ENCODE measurements at regions not wholly inside any gene's neighbourhood (a gene's known extent, or its start where the extent isn't known, plus 50 kb on each side); places are given as distances from the start of the nearest gene placed in this dataset.

DNA sequence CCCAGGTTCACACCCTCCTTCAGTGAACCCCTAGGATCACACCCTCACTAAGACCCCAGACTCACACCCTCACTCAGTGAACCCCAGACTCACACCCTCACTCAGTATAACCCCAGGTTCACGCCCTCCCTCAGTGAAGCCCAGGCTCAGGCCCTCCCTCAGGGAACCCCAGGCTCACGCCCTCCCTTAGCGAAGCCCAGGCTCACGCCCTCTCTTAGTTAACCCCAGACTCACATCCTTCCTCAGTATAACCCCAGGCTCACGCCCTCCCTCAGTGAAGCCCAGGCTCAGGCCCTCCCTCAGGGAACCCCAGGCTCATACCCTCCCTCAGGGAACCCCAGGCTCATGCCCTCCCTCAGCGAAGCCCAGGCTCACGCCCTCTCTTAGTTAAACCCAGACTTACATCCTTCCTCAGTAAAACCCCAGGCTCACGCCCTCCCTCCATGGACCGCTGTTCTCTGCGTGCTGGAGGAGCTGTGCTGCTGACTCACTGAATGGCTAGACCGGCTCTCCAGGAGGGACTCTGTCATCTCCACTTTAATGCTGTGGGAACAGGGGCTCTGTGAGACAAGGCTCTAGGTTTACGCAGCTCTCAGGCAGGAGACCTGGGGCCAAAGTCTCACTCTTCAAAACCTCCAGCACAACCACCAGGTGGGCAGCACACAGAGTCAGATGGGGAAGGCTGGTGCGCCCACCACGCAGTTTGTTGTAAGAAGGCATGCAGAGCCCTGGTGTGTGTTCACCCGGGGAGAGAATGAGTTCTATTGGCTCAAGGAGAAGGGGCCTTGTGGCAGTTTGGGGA lies 506.9 kb upstream of the MYT1L start:
- H4K20me1 ChIP-seq (ENCODE audit: insufficient read depth, low read length): no peaks in the 10 kb centered on the region

DNA sequence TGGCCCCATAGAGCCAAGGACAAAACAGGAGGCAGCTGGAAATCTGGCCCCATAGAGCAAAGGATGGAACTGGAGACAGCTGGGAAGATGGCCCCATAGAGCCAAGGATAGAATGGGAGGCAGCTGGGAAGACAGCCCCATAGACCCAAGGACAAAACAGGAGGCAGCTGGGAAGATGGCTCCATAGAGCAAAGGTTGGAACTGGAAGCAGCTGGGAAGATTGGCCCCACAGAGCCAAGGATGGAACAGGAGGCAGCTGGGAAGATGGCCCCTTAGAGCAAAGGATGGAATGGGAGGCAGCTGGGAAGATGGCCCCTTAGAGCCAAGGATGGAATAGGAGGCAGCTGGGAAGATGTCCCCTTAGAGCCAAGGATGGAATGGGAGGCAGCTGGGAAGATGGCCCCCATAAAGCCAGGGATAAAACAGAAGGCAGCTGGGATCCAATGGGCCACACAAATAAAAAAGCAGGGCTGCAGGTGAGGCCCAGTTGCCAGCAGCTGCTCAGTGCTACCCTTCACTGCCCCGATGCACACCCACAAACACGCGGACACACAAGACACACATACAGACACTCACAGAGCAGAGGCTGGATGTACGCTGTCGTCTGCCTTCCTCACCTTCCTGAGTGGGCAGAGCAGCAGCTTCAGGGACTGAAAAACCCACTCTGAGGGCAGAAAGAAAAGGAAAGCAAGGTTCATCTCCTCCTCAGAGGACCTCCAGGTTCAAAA lies 505.4 kb upstream of the MYT1L start:
- no peaks in the 10 kb centered on the region for H3K79me2 ChIP-seq (ENCODE audit: insufficient read depth, low read length)
- no peaks in the 10 kb centered on the region for H3K4me1 ChIP-seq (ENCODE audit: insufficient read depth, low read length, severe bottlenecking)
- H3K4me2 ChIP-seq (ENCODE audit: low read length): no peak overlapping the region
- no peak overlapping the region for H3K4me3 ChIP-seq (ENCODE audit: low read depth, low read length, poor library complexity, severe bottlenecking)
- no peak overlapping the region for H2AFZ ChIP-seq (ENCODE audit: low read length)
- no peak overlapping the region for H3K9ac ChIP-seq (ENCODE audit: low read length)
- no peaks in the 10 kb centered on the region for H3K27me3 ChIP-seq (ENCODE audit: insufficient read depth, low read length)
- no peaks in the 10 kb centered on the region for H3K9me3 ChIP-seq (ENCODE audit: low read length)
- no peaks in the 10 kb centered on the region for H4K20me1 ChIP-seq (ENCODE audit: insufficient read depth, low read length)
- no peak overlapping the region for H3K27ac ChIP-seq (ENCODE audit: low read depth, low read length, poor library complexity, severe bottlenecking)
- TF ChIP-seq EZH2 (IDR thresholded peaks at IDR 0.05; ENCODE audit: borderline replicate concordance, low read length): no peak
- TF ChIP-seq, protein P1, sequence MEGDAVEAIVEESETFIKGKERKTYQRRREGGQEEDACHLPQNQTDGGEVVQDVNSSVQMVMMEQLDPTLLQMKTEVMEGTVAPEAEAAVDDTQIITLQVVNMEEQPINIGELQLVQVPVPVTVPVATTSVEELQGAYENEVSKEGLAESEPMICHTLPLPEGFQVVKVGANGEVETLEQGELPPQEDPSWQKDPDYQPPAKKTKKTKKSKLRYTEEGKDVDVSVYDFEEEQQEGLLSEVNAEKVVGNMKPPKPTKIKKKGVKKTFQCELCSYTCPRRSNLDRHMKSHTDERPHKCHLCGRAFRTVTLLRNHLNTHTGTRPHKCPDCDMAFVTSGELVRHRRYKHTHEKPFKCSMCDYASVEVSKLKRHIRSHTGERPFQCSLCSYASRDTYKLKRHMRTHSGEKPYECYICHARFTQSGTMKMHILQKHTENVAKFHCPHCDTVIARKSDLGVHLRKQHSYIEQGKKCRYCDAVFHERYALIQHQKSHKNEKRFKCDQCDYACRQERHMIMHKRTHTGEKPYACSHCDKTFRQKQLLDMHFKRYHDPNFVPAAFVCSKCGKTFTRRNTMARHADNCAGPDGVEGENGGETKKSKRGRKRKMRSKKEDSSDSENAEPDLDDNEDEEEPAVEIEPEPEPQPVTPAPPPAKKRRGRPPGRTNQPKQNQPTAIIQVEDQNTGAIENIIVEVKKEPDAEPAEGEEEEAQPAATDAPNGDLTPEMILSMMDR (IDR thresholded peaks at IDR 0.05; ENCODE audit: low read length): no peak
- no peaks in the 10 kb centered on the region for H3K36me3 ChIP-seq (ENCODE audit: insufficient read depth, low read length)
- no peaks in the 10 kb centered on the region for H3F3A ChIP-seq (ENCODE audit: insufficient read depth, low read length)
- no peaks in the 10 kb centered on the region for H3K9me2 ChIP-seq (ENCODE audit: low read depth, low read length)

More for the DNA sequence above, 506.9 kb upstream of the MYT1L start:
- Histone ChIP-seq H3K4me1 (ENCODE audit: insufficient read depth, low read length, severe bottlenecking) (no peaks in the 10 kb centered on the region), H3K9ac (ENCODE audit: low read length) (no peak overlapping the region), H3K9me2 (ENCODE audit: low read depth, low read length) (no peaks in the 10 kb centered on the region), H3K9me3 (ENCODE audit: low read length) (no peaks in the 10 kb centered on the region), H3K36me3 (ENCODE audit: insufficient read depth, low read length) (no peaks in the 10 kb centered on the region), H3F3A (ENCODE audit: insufficient read depth, low read length) (no peaks in the 10 kb centered on the region), H2AFZ (ENCODE audit: low read length) (no peak overlapping the region), H3K4me3 (ENCODE audit: low read depth, low read length, poor library complexity, severe bottlenecking) (no peak overlapping the region), H3K4me2 (ENCODE audit: low read length) (no peak overlapping the region), H3K27me3 (ENCODE audit: insufficient read depth, low read length) (no peaks in the 10 kb centered on the region), H3K27ac (ENCODE audit: low read depth, low read length, poor library complexity, severe bottlenecking) (no peak overlapping the region), H3K79me2 (ENCODE audit: insufficient read depth, low read length) (no peaks in the 10 kb centered on the region)
- TF ChIP-seq EZH2 (IDR thresholded peaks at IDR 0.05; ENCODE audit: borderline replicate concordance, low read length): no peak
- TF ChIP-seq, protein P1 (IDR thresholded peaks at IDR 0.05; ENCODE audit: low read length): no peak

DNA sequence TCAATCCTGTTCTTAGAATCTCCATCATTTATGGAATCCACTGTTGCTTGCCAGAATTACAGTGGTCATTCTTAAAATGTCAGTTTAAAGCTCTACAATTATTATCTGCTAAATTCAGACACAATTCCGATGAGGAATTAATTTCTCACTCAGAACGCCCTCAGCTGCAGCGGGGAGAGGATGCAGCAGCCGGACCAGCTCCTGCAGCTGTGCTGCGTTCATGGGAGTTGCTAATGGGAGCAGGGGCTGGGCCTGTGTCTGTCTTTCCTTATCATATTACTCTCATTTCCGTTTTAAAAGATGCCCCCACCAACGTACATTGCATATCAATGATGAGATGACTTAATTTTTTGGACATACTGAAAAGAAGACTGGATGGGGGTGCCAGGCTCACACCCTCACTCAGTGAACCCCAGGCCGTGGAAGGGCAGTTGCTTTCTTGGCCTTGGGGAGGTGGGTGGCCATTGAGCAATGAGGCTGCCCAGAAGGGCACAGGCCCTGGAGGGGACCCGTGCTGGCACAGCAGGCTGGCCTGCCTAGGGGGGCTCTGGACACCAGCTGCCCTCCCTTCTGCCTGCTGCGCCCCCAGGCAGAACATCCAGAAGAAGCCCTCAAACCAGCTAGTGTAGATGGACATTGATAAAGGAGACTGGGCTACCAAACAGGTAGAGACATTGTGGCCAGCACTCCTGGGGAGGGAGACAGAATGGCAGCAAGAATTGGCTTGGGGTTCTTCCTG lies 503.6 kb upstream of the MYT1L start:
- Histone ChIP-seq H3K9me2 (ENCODE audit: low read depth, low read length) (no peaks in the 10 kb centered on the region), H3K36me3 (ENCODE audit: insufficient read depth, low read length) (no peaks in the 10 kb centered on the region), H3K4me3 (ENCODE audit: low read depth, low read length, poor library complexity, severe bottlenecking) (no peak overlapping the region), H3K4me2 (ENCODE audit: low read length) (no peak overlapping the region), H3K9ac (ENCODE audit: low read length) (no peak overlapping the region), H4K20me1 (ENCODE audit: insufficient read depth, low read length) (no peaks in the 10 kb centered on the region), H3K27ac (ENCODE audit: low read depth, low read length, poor library complexity, severe bottlenecking) (no peak overlapping the region), H3K9me3 (ENCODE audit: low read length) (no peaks in the 10 kb centered on the region), H3K4me1 (ENCODE audit: insufficient read depth, low read length, severe bottlenecking) (no peaks in the 10 kb centered on the region), H3F3A (ENCODE audit: insufficient read depth, low read length) (no peaks in the 10 kb centered on the region), H2AFZ (ENCODE audit: low read length) (no peak overlapping the region), H3K27me3 (ENCODE audit: insufficient read depth, low read length) (no peaks in the 10 kb centered on the region), H3K79me2 (ENCODE audit: insufficient read depth, low read length) (no peaks in the 10 kb centered on the region)
- TF ChIP-seq, protein P1 (IDR thresholded peaks at IDR 0.05; ENCODE audit: low read length): no peak
- no peak for TF ChIP-seq EZH2 (IDR thresholded peaks at IDR 0.05; ENCODE audit: borderline replicate concordance, low read length)
